ENCODE measurements at regions not wholly inside any gene's neighbourhood (a gene's known extent, or its start where the extent isn't known, plus 50 kb on each side); places are given as distances from the start of the nearest gene placed in this dataset.
A peak's percentile ranks its signal among the peaks of the same experiment; 100 is the strongest.

DNA sequence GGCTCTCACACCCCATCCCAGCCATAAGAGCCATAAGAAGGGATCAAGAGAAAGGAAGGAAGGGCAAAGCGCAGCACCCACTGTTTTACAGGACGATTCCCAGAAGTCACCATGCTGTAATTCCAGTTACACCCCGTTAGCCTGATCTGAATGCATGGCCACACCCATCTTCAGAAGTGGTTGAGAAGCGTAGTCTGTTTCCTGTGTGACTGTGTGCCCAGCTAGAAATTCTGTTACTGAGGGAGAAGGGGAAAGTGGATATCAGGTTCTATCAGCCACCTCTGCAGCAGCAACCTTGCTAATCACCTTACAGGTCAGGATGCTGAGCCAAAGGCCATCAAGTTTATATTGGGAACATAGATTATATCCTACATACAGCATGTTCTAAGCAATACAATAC is 260.0 kb downstream of the ABHD5 start:
- no peak overlapping the region for H3K4me3 ChIP-seq
- H3K27me3 ChIP-seq: peaks cover 0 to 40% of the 10 kb centered on the region in 2 donors
- peak; percentile 19 for ATAC-seq
- H3K4me1 ChIP-seq: no peaks in the 10 kb centered on the region
- intact Hi-C loops (cut with DNase I): no loop called here
- no peaks in the 10 kb centered on the region for H3K9me3 ChIP-seq
- no peak for DNase-seq
- TF ChIP-seq, protein P1, sequence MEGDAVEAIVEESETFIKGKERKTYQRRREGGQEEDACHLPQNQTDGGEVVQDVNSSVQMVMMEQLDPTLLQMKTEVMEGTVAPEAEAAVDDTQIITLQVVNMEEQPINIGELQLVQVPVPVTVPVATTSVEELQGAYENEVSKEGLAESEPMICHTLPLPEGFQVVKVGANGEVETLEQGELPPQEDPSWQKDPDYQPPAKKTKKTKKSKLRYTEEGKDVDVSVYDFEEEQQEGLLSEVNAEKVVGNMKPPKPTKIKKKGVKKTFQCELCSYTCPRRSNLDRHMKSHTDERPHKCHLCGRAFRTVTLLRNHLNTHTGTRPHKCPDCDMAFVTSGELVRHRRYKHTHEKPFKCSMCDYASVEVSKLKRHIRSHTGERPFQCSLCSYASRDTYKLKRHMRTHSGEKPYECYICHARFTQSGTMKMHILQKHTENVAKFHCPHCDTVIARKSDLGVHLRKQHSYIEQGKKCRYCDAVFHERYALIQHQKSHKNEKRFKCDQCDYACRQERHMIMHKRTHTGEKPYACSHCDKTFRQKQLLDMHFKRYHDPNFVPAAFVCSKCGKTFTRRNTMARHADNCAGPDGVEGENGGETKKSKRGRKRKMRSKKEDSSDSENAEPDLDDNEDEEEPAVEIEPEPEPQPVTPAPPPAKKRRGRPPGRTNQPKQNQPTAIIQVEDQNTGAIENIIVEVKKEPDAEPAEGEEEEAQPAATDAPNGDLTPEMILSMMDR (IDR thresholded peaks at IDR 0.05): no peak
- no peak overlapping the region for H3K27ac ChIP-seq
- H3K36me3 ChIP-seq: no peaks in the 10 kb centered on the region

DNA sequence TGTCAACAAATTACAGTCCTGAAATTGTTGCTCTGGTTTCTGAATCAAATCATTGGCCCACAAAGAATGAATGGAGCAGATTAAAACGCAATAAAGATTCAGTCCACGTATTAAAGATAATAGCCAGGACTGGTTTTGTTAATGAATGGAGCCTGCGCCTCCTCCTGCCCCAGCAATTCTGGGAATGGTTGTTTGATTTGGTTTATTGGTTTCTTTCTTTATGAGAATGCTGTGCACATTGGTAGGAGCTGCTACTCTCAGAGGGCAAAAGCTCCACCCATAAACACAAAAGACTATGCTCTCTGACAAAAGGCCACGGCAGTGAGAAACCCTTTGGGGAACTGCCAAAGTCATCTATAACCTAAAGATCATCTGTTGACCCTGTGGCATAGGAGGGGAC is 261.1 kb downstream of the ABHD5 start:
- TF ChIP-seq, protein P1 (IDR thresholded peaks at IDR 0.05): no peak
- Histone ChIP-seq H3K36me3 (no peaks in the 10 kb centered on the region), H3K27me3 (peaks cover 0 to 51% of the 10 kb centered on the region in 2 donors), H3K4me3 (no peak overlapping the region), H3K4me1 (no peaks in the 10 kb centered on the region), H3K9me3 (no peaks in the 10 kb centered on the region), H3K27ac (no peak overlapping the region)
- ATAC-seq (no peak), DNase-seq (no peak)
- intact Hi-C loops (cut with DNase I): no loop called here

GRCh38 chr3:43953380-43953779 is 262.6 kb downstream of the ABHD5 start:
- H3K4me3 ChIP-seq: no peak overlapping the region
- no peak for ATAC-seq
- intact Hi-C loops (cut with DNase I): no loop called here
- H3K4me1 ChIP-seq: no peaks in the 10 kb centered on the region
- H3K27ac ChIP-seq: no peak overlapping the region
- DNase-seq: no peak
- no peaks in the 10 kb centered on the region for H3K9me3 ChIP-seq
- H3K36me3 ChIP-seq: no peaks in the 10 kb centered on the region
- TF ChIP-seq, protein P1 (IDR thresholded peaks at IDR 0.05): no peak
- H3K27me3 ChIP-seq: peaks cover 0 to 52% of the 10 kb centered on the region in 2 donors

- ATAC-seq: peak; percentile 33
Observed at GRCh38 chr3:43953814-43954692, 263.3 kb downstream of the ABHD5 start.

DNA sequence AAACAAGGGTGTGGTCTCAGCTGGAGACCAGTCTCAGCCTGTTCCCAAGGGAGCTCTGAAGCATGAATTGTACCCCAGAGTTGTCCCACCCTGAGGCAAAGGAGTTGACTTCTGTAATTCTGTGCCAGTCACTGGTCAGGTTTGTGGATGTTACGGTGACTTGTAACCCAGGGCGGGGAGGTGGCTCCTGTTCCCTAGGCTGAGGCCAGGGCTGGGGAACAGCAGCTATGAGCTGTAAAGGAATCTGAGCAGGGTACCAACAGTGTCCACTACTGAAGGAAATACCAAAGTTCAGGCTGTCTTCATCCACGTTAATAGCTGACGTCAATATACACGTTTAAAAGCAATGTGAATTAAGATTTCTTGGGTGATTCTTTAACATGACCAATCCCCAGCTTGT is 266.2 kb downstream of the ABHD5 start:
- Histone ChIP-seq H3K27me3 (peaks cover 0 to 27% of the 10 kb centered on the region in 2 donors), H3K9me3 (no peaks in the 10 kb centered on the region), H3K36me3 (no peaks in the 10 kb centered on the region), H3K4me3 (no peak overlapping the region), H3K27ac (no peak overlapping the region), H3K4me1 (no peaks in the 10 kb centered on the region)
- TF ChIP-seq, protein P1 (IDR thresholded peaks at IDR 0.05): no peak
- DNase-seq: no peak
- intact Hi-C loops (cut with DNase I): no loop called here
- no peak for ATAC-seq

More at GRCh38 chr3:43953814-43954692, 263.3 kb downstream of the ABHD5 start:
- DNase-seq: no peak
- Histone ChIP-seq H3K27me3 (peaks cover 0 to 49% of the 10 kb centered on the region in 2 donors), H3K4me3 (no peak overlapping the region), H3K27ac (no peak overlapping the region), H3K36me3 (no peaks in the 10 kb centered on the region), H3K9me3 (no peaks in the 10 kb centered on the region), H3K4me1 (no peaks in the 10 kb centered on the region)
- intact Hi-C loops (cut with DNase I): no loop called here
- TF ChIP-seq, protein P1 (IDR thresholded peaks at IDR 0.05): no peak
